Upper lobe of right lung (tissue), 1 donor: ENCODE measurements at regions not wholly inside any gene's neighbourhood (a gene's known extent, or its start where the extent isn't known, plus 50 kb on each side); places are given as distances from the start of the nearest gene placed in this dataset.

Source experiments
- ATAC-seq: fragments of 200-7000 bp; cut with Tn5 transposase; one replicate; pipeline ENCODE4 v1.9.1; 2020; ENCODE audit warnings: mild to moderate bottlenecking, moderate library complexity
- DNase-seq: peaks from one replicate; pipeline ENCODE4 v3.0.0-alpha.2; 2020
- H3K27ac ChIP-seq: fragments of 200-600 bp; one replicate; pipeline ENCODE4 v1.8.0; 2022
- H3K27me3 ChIP-seq: fragments of 200-600 bp; one replicate; pipeline ENCODE4 v1.8.0; 2022; ENCODE audit warnings: mild to moderate bottlenecking
- H3K36me3 ChIP-seq: fragments of 200-600 bp; one replicate; pipeline ENCODE4 v1.8.0; 2022
- H3K4me1 ChIP-seq: fragments of 200-600 bp; one replicate; pipeline ENCODE4 v1.8.0; 2022
- H3K4me3 ChIP-seq: fragments of 200-600 bp; one replicate; pipeline ENCODE4 v1.8.0; 2022; ENCODE audit warnings: mild to moderate bottlenecking
- H3K9me3 ChIP-seq: fragments of 200-600 bp; one replicate; pipeline ENCODE4 v1.8.0; 2022
- CTCF ChIP-seq: fragments of 200-600 bp; IDR thresholded peaks from one replicate; pipeline ENCODE4 v1.8.0; 2022; ENCODE audit warnings: antibody characterized with exemption
- intact Hi-C: fragments of 100-400 bp; cut with DNase I; formaldehyde crosslinking; loops from one replicate; pipeline ENCODE4 v1.11.0; 2022
- donor health status: DM: no; HTN: yes; CAD: no; lungs with severe emphysema.

- Histone ChIP-seq H3K27ac (no peak overlapping the region), H3K9me3 (peaks cover 4% of the 10 kb centered on the region), H3K36me3 (no peaks in the 10 kb centered on the region), H3K4me3 (no peak overlapping the region), H3K27me3 (no peaks in the 10 kb centered on the region), H3K4me1 (peaks cover under 1% of the 10 kb centered on the region)
- DNase-seq = no peak
- TF ChIP-seq CTCF = no peak
- no peak for ATAC-seq
- intact Hi-C loops = no loop called here
Measured at GRCh38 chr11:45063669-45064068, 82.8 kb upstream of the PRDM11 start.

DNA sequence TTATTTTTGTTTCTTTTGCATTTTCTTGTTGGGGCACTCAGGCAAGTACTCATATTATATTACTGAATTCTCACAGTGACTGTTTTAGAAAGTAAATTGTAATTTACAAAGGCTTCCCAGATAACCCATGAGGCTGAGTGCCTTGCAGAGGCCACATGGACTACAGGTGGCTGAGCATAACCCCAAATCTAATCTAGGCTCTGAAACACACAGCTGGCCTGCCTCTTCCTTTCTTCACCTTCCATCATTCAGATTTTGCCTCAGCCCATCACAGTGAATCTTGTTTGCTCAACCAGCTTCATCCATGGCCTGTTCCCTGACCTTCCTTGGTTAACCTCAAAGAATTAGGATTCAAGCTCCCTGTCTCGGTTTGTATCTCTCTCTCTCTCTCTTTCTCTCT lies 78.5 kb upstream of the PRDM11 start:
- Histone ChIP-seq H3K9me3 (peaks cover 4% of the 10 kb centered on the region), H3K36me3 (no peaks in the 10 kb centered on the region), H3K27ac (no peak overlapping the region), H3K27me3 (no peaks in the 10 kb centered on the region), H3K4me1 (no peaks in the 10 kb centered on the region), H3K4me3 (no peak overlapping the region)
- intact Hi-C loops = no loop called here
- no peak for DNase-seq
- no peak for ATAC-seq
- no peak for TF ChIP-seq CTCF

DNA sequence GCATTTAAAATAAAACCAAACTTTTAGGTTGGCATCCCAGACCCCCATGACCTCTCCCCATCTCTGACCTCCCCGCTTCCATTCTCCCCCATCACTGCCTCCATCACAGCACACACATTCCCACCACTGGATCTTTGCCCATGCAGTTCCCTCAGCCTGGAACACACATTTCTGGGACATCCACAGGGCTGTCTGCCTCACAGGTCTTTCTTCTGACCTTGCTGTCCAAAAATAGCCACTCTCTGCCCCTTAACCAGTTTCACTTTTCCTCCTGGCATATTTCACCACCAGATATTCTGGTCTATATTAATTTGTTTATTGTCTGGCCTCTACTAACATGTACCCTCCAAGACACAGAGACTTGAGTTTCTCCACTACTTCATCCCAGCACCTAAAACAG lies 75.2 kb upstream of the PRDM11 start:
- ATAC-seq (no peak), DNase-seq (no peak)
- Histone ChIP-seq H3K27me3 (no peaks in the 10 kb centered on the region), H3K4me1 (no peaks in the 10 kb centered on the region), H3K27ac (no peak overlapping the region), H3K36me3 (no peaks in the 10 kb centered on the region), H3K4me3 (no peak overlapping the region), H3K9me3 (no peaks in the 10 kb centered on the region)
- no peak for TF ChIP-seq CTCF
- intact Hi-C loops = no loop called here

- no peak overlapping the region for H3K4me3 ChIP-seq
- H3K27ac ChIP-seq = no peak overlapping the region
- H3K9me3 ChIP-seq = no peaks in the 10 kb centered on the region
- no peaks in the 10 kb centered on the region for H3K27me3 ChIP-seq
- ATAC-seq (no peak), DNase-seq (no peak)
- intact Hi-C loops = no loop called here
- no peaks in the 10 kb centered on the region for H3K36me3 ChIP-seq
- TF ChIP-seq CTCF = no peak
- no peaks in the 10 kb centered on the region for H3K4me1 ChIP-seq
Measured at GRCh38 chr11:45073685-45074141, 72.7 kb upstream of the PRDM11 start.

GRCh38 chr11:45075519-45075918 lies 70.9 kb upstream of the PRDM11 start:
- DNase-seq (no peak), ATAC-seq (no peak)
- H3K27ac ChIP-seq = no peak overlapping the region
- no peak overlapping the region for H3K4me3 ChIP-seq
- no peaks in the 10 kb centered on the region for H3K27me3 ChIP-seq
- no peaks in the 10 kb centered on the region for H3K9me3 ChIP-seq
- TF ChIP-seq CTCF = no peak
- H3K36me3 ChIP-seq = no peaks in the 10 kb centered on the region
- peaks cover 18% of the 10 kb centered on the region for H3K4me1 ChIP-seq
- intact Hi-C loops = no loop called here

DNA sequence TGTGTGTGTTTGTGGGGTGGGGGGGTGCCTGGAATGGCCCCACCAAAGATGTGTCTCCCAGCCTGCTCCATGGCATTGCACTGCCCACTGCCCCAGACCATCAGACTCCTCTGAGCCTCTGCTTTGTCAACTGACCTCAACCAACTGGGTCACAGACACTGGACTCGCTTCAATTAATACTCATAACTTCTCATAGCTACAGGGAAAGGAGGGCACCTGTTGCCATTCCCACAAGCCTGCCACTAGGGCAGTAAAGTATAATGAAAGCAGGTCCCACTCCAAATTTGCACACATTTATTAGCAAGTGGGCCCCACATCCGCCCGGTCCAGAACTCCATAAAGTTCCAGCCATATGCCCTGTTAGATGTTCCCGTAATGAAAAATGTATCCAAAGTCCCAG lies 70.5 kb upstream of the PRDM11 start:
- Histone ChIP-seq H3K9me3 (no peaks in the 10 kb centered on the region), H3K4me3 (no peak overlapping the region), H3K27me3 (no peaks in the 10 kb centered on the region), H3K4me1 (peaks cover 18% of the 10 kb centered on the region), H3K36me3 (no peaks in the 10 kb centered on the region), H3K27ac (no peak overlapping the region)
- intact Hi-C loops = no loop called here
- ATAC-seq (no peak), DNase-seq (no peak)
- TF ChIP-seq CTCF = no peak
